H9 (cell line): ENCODE measurements at regions not wholly inside any gene's neighbourhood (a gene's known extent, or its start where the extent isn't known, plus 50 kb on each side); places are given as distances from the start of the nearest gene placed in this dataset.
"Not testable (repeated sequence)": the region's sequence is repeated elsewhere in the genome, so short reads cannot be mapped to it uniquely, and the experiment has no call there.

Experiments
- DNase-seq: peaks from one replicate; pipeline ENCODE4 v3.0.0-alpha.2; 2017
- H2AFZ ChIP-seq: one replicate; pipeline ENCODE4 v1.6.1; 2013; ENCODE audit warnings: mild to moderate bottlenecking, low read length, control low read depth, moderate library complexity
- H2AK5ac ChIP-seq: 2 replicates; pipeline ENCODE4 v1.6.1; 2013; ENCODE audit warnings: low read length, control low read depth, mixed read lengths; ENCODE audit not compliant: insufficient read length
- H2BK120ac ChIP-seq: one replicate; pipeline ENCODE4 v1.6.1; 2013; ENCODE audit warnings: low read depth, mild to moderate bottlenecking, low read length, control low read depth, inconsistent platforms; ENCODE audit not compliant: poor library complexity, severe bottlenecking
- H2BK12ac ChIP-seq: 2 replicates; pipeline ENCODE4 v1.6.1; 2013; ENCODE audit warnings: low read length, control low read depth, mixed read lengths, low read depth; ENCODE audit not compliant: insufficient read length
- H2BK15ac ChIP-seq: 2 replicates; pipeline ENCODE4 v1.6.1; 2013; ENCODE audit warnings: low read depth, low read length, control low read depth
- H2BK20ac ChIP-seq: one replicate; pipeline ENCODE4 v1.6.1; 2013; ENCODE audit warnings: low read depth, mild to moderate bottlenecking, low read length, control low read depth, inconsistent platforms; ENCODE audit not compliant: poor library complexity, severe bottlenecking
- H2BK5ac ChIP-seq: 2 replicates; pipeline ENCODE4 v1.6.1; 2013; ENCODE audit warnings: low read length, control low read depth, mixed read lengths; ENCODE audit not compliant: insufficient read length
- H3K14ac ChIP-seq: 2 replicates; pipeline ENCODE4 v1.6.1; 2013; ENCODE audit warnings: low read length, control low read depth; ENCODE audit not compliant: insufficient read depth
- H3K18ac ChIP-seq: 2 replicates; pipeline ENCODE4 v1.6.1; 2013; ENCODE audit warnings: low read depth, mild to moderate bottlenecking, mixed read lengths, low read length, control low read depth; ENCODE audit not compliant: insufficient read length
- H3K23ac ChIP-seq: 2 replicates; pipeline ENCODE4 v1.6.1; 2013; ENCODE audit warnings: low read length, control low read depth, mixed read lengths, low read depth; ENCODE audit not compliant: insufficient read length
- H3K23me2 ChIP-seq: 2 replicates; pipeline ENCODE4 v1.6.1; 2013; ENCODE audit warnings: low read depth, mild to moderate bottlenecking, mixed read lengths, low read length, control low read depth; ENCODE audit not compliant: insufficient read length, poor library complexity, severe bottlenecking
- H3K27ac ChIP-seq: 2 replicates; pipeline ENCODE4 v1.5.1; 2013; ENCODE audit warnings: low read length, control low read depth, mixed read lengths, low read depth; ENCODE audit not compliant: insufficient read length
- H3K27me3 ChIP-seq: 2 replicates; pipeline ENCODE4 v1.6.1; 2013; ENCODE audit warnings: low read length, control low read depth, inconsistent platforms; ENCODE audit not compliant: insufficient read depth
- H3K4ac ChIP-seq: 2 replicates; pipeline ENCODE4 v1.6.1; 2013; ENCODE audit warnings: low read depth, mild to moderate bottlenecking, control low read depth, inconsistent platforms, low read length, moderate library complexity
- H3K4me1 ChIP-seq: 2 replicates; pipeline ENCODE4 v1.6.1; 2013; ENCODE audit warnings: low read length, control low read depth, inconsistent platforms; ENCODE audit not compliant: insufficient read depth
- H3K4me2 ChIP-seq: 2 replicates; pipeline ENCODE4 v1.6.1; 2013; ENCODE audit warnings: low read length, control low read depth, mixed read lengths; ENCODE audit not compliant: insufficient read length, insufficient read depth
- H3K56ac ChIP-seq: 2 replicates; pipeline ENCODE4 v1.6.1; 2013; ENCODE audit warnings: low read depth, mild to moderate bottlenecking, mixed read lengths, low read length, control low read depth; ENCODE audit not compliant: insufficient read length
- H3K79me1 ChIP-seq: 2 replicates; pipeline ENCODE4 v1.6.1; 2013; ENCODE audit warnings: low read depth, mild to moderate bottlenecking, moderate library complexity, low read length, control low read depth, inconsistent platforms; ENCODE audit not compliant: insufficient read depth, poor library complexity, severe bottlenecking
- H3K79me2 ChIP-seq: 2 replicates; pipeline ENCODE4 v1.6.1; 2013; ENCODE audit warnings: low read length, control low read depth, inconsistent platforms; ENCODE audit not compliant: insufficient read depth
- H3K9ac ChIP-seq: 2 replicates; pipeline ENCODE4 v1.6.1; 2013; ENCODE audit warnings: low read length, control low read depth, mixed read lengths; ENCODE audit not compliant: insufficient read length; ENCODE audit errors: extremely low read depth
- H3K9me3 ChIP-seq: one replicate; pipeline ENCODE4 v1.6.1; 2013; ENCODE audit warnings: low read depth, low read length, inconsistent platforms; ENCODE audit not compliant: control insufficient read depth
- H3T11ph ChIP-seq: one replicate; pipeline ENCODE4 v1.6.1; 2013; ENCODE audit warnings: mild to moderate bottlenecking, low read length, control low read depth, inconsistent platforms
- H4K20me1 ChIP-seq: one replicate; pipeline ENCODE4 v1.6.1; 2013; ENCODE audit not compliant: control insufficient read depth, insufficient read length, insufficient read depth
- H4K5ac ChIP-seq: 2 replicates; pipeline ENCODE4 v1.6.1; 2013; ENCODE audit warnings: low read depth, mild to moderate bottlenecking, mixed read lengths, low read length, control low read depth; ENCODE audit not compliant: insufficient read length
- H4K8ac ChIP-seq: replicated peaks from 2 replicates; pipeline ENCODE4 v1.6.1; 2013; ENCODE audit warnings: low read length, control low read depth, mixed read lengths, low read depth; ENCODE audit not compliant: insufficient read length
- H4K91ac ChIP-seq: 2 replicates; pipeline ENCODE4 v1.6.1; 2013; ENCODE audit warnings: low read depth, mild to moderate bottlenecking, moderate library complexity, mixed read lengths, low read length, control low read depth; ENCODE audit not compliant: insufficient read length
- H3K27ac Mint-ChIP-seq, 3 experiments: 2 replicates in 2 of 3; 3 replicates in 1 of 3; pipeline ENCODE4 v1.8.0; 2020 to 2021; ENCODE audit warnings: mixed read lengths in 3 of 3, mild to moderate bottlenecking in 1 of 3, moderate library complexity in 1 of 3
- H3K27me3 Mint-ChIP-seq: 2 replicates; pipeline ENCODE4 v1.8.0; 2021; ENCODE audit warnings: low read depth, mild to moderate bottlenecking, moderate library complexity, mixed read lengths
- H3K36me3 Mint-ChIP-seq, 3 experiments: 2 replicates in 2 of 3; 3 replicates in 1 of 3; pipeline ENCODE4 v1.8.0; 2020 to 2021; ENCODE audit warnings: low read depth in 3 of 3, mixed read lengths in 3 of 3; ENCODE audit not compliant: insufficient read depth in 1 of 3
- H3K4me1 Mint-ChIP-seq, 2 experiments: 2 replicates each; pipeline ENCODE4 v1.8.0; 2020; ENCODE audit warnings: mixed read lengths in 2 of 2
- H3K4me3 Mint-ChIP-seq, 2 experiments: 2 replicates in 1 of 2; 3 replicates in 1 of 2; pipeline ENCODE4 v1.8.0; 2020 to 2021; ENCODE audit warnings: mild to moderate bottlenecking in 2 of 2, mixed read lengths in 2 of 2, moderate library complexity in 1 of 2
- H3K9me3 Mint-ChIP-seq, 2 experiments: 2 replicates in 1 of 2; 3 replicates in 1 of 2; pipeline ENCODE4 v1.8.0; 2020; ENCODE audit warnings: mild to moderate bottlenecking in 2 of 2, mixed read lengths in 2 of 2, moderate library complexity in 1 of 2
- WGBS: extraction: QIAGEN DNeasy Blood & Tissue Kit; methylation state at CpG from one replicate; pipeline ENCODE4 v1.1.7; 2013; ENCODE audit warnings: missing lambda C conversion rate, low lambda C conversion rate, mixed read lengths; ENCODE audit not compliant: insufficient read length; ENCODE audit errors: extremely low coverage; 5-methylcytosine and 5-hydroxymethylcytosine counted together
- TF ChIP-seq, protein P1 (sequence below): fragments of 200-600 bp; sonication (generic); conservative IDR thresholded peaks from 3 replicates; pipeline ENCODE4 v1.8.0; 2021; ENCODE audit warnings: antibody characterized with exemption, mild to moderate bottlenecking

GRCh38 chr7:131040467-131040932 lies 287.2 kb upstream of the MKLN1 start:
- no peak overlapping the region for H2BK15ac ChIP-seq
- Mint-ChIP-seq H3K27me3 (no peaks in the 10 kb centered on the region), H3K4me1 (peaks cover 18 to 22% of the 10 kb centered on the region in 2 experiments), H3K36me3 (peaks cover 3 to 4% (median 3%) of the 10 kb centered on the region in 3 experiments; a peak in 6 of 7 replicates), H3K4me3 (no peak overlapping the region), H3K9me3 (peaks cover 3% of the 10 kb centered on the region in 2 experiments), H3K27ac (no peak overlapping the region; a peak in 1 of 7 replicates)
- H3K27me3 ChIP-seq: no peaks in the 10 kb centered on the region
- no peaks in the 10 kb centered on the region for H3K79me1 ChIP-seq
- no peak overlapping the region for H3K4ac ChIP-seq
- H3K79me2 ChIP-seq: no peaks in the 10 kb centered on the region
- H3K56ac ChIP-seq: no peak overlapping the region
- H3K27ac ChIP-seq: no peak overlapping the region
- no peak overlapping the region for H2BK5ac ChIP-seq
- no peaks in the 10 kb centered on the region for H4K20me1 ChIP-seq
- no peak overlapping the region for H3K4me2 ChIP-seq
- H4K91ac ChIP-seq: no peak overlapping the region
- H2AK5ac ChIP-seq: no peak overlapping the region
- WGBS: no CpG with 5 or more reads among the region's 6 CpGs
- peak; percentile 50 for DNase-seq
- no peak overlapping the region for H3T11ph ChIP-seq
- no peak overlapping the region for H3K9ac ChIP-seq
- H2AFZ ChIP-seq: no peak overlapping the region
- H3K23ac ChIP-seq: no peak overlapping the region
- H2BK120ac ChIP-seq: no peak overlapping the region
- peaks cover 6% of the 10 kb centered on the region; the same call in 1 of the 2 replicates for H3K4me1 ChIP-seq
- no peak overlapping the region for H4K5ac ChIP-seq
- H3K23me2 ChIP-seq: no peaks in the 10 kb centered on the region
- no peak overlapping the region for H3K14ac ChIP-seq
- no peaks in the 10 kb centered on the region for H3K9me3 ChIP-seq
- no peak overlapping the region for H4K8ac ChIP-seq
- no peak overlapping the region for H3K18ac ChIP-seq
- no peak overlapping the region for H2BK20ac ChIP-seq
- H2BK12ac ChIP-seq: no peak overlapping the region
- TF ChIP-seq, protein P1, sequence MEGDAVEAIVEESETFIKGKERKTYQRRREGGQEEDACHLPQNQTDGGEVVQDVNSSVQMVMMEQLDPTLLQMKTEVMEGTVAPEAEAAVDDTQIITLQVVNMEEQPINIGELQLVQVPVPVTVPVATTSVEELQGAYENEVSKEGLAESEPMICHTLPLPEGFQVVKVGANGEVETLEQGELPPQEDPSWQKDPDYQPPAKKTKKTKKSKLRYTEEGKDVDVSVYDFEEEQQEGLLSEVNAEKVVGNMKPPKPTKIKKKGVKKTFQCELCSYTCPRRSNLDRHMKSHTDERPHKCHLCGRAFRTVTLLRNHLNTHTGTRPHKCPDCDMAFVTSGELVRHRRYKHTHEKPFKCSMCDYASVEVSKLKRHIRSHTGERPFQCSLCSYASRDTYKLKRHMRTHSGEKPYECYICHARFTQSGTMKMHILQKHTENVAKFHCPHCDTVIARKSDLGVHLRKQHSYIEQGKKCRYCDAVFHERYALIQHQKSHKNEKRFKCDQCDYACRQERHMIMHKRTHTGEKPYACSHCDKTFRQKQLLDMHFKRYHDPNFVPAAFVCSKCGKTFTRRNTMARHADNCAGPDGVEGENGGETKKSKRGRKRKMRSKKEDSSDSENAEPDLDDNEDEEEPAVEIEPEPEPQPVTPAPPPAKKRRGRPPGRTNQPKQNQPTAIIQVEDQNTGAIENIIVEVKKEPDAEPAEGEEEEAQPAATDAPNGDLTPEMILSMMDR: peak; percentile 94

GRCh38 chr7:131041012-131041695 lies 286.5 kb upstream of the MKLN1 start:
- H3K79me1 ChIP-seq, H3K27ac ChIP-seq, H2AFZ ChIP-seq, H3K56ac ChIP-seq, DNase-seq, H3K4me2 ChIP-seq, H4K5ac ChIP-seq, H2BK5ac ChIP-seq, H3K79me2 ChIP-seq, H3K9ac ChIP-seq, H3K4ac ChIP-seq, H3T11ph ChIP-seq, H3K23ac ChIP-seq, H3K9me3 Mint-ChIP-seq, H4K8ac ChIP-seq, H3K23me2 ChIP-seq, H2BK12ac ChIP-seq, H3K18ac ChIP-seq, H4K91ac ChIP-seq, H3K36me3 Mint-ChIP-seq, H3K27me3 ChIP-seq, H2BK15ac ChIP-seq, H3K4me1 ChIP-seq, H3K27me3 Mint-ChIP-seq, H2AK5ac ChIP-seq, H3K4me3 Mint-ChIP-seq, H2BK20ac ChIP-seq, H3K14ac ChIP-seq, H4K20me1 ChIP-seq, H3K9me3 ChIP-seq, H2BK120ac ChIP-seq: not testable (repeated sequence)
- peak overlapping the region in 1 of 3 experiments; percentile 89; a peak in 1 of 7 replicates for H3K27ac Mint-ChIP-seq
- peaks cover 18 to 22% of the 10 kb centered on the region in 2 experiments for H3K4me1 Mint-ChIP-seq
- WGBS: no CpG with 5 or more reads among the region's 17 CpGs
